ENCODE measurements at regions not wholly inside any gene's neighbourhood (a gene's known extent, or its start where the extent isn't known, plus 50 kb on each side); places are given as distances from the start of the nearest gene placed in this dataset.

- in situ Hi-C loops (cut with MboI; ENCODE audit: low pct_unique_long_range_greater_than_20kb, low sequenced_read_pairs, unreplicated experiment): no loop called here
- DNase-seq (ENCODE audit: low spot score): no peak
- TF ChIP-seq CTCF (IDR thresholded peaks at IDR 0.05; ENCODE audit: extremely low read depth, insufficient read depth, missing control alignments): no peak
Observed at GRCh38 chr21:16427587-16428087, 697.9 kb downstream of the USP25 start.

- no peak for TF ChIP-seq CTCF (IDR thresholded peaks at IDR 0.05; ENCODE audit: extremely low read depth, insufficient read depth, missing control alignments)
- DNase-seq (ENCODE audit: low spot score): no peak
- in situ Hi-C loops (cut with MboI; ENCODE audit: low pct_unique_long_range_greater_than_20kb, low sequenced_read_pairs, unreplicated experiment): no loop called here
Observed at GRCh38 chr21:16437586-16437985, 707.8 kb downstream of the USP25 start.

GRCh38 chr21:16438761-16439160 lies 709.0 kb downstream of the USP25 start:
- in situ Hi-C loops (cut with MboI; ENCODE audit: low pct_unique_long_range_greater_than_20kb, low sequenced_read_pairs, unreplicated experiment): no loop called here
- TF ChIP-seq CTCF (IDR thresholded peaks at IDR 0.05; ENCODE audit: extremely low read depth, insufficient read depth, missing control alignments): no peak

GRCh38 chr21:16441789-16442188 lies 712.0 kb downstream of the USP25 start:
- in situ Hi-C loops (cut with MboI; ENCODE audit: low pct_unique_long_range_greater_than_20kb, low sequenced_read_pairs, unreplicated experiment): no loop called here
- no peak for TF ChIP-seq CTCF (IDR thresholded peaks at IDR 0.05; ENCODE audit: extremely low read depth, insufficient read depth, missing control alignments)
- DNase-seq (ENCODE audit: low spot score): no peak

More at GRCh38 chr21:16438761-16439160, 709.0 kb downstream of the USP25 start:
- no peak for DNase-seq (ENCODE audit: low spot score)

GRCh38 chr21:16454399-16454798 lies 724.6 kb downstream of the USP25 start:
- DNase-seq (ENCODE audit: low spot score): no peak

GRCh38 chr21:16455526-16455925 lies 725.7 kb downstream of the USP25 start:
- no peak for TF ChIP-seq CTCF (IDR thresholded peaks at IDR 0.05; ENCODE audit: extremely low read depth, insufficient read depth, missing control alignments)
- DNase-seq (ENCODE audit: low spot score): no peak
- in situ Hi-C loops (cut with MboI; ENCODE audit: low pct_unique_long_range_greater_than_20kb, low sequenced_read_pairs, unreplicated experiment): no loop called here

More at GRCh38 chr21:16454399-16454798, 724.6 kb downstream of the USP25 start:
- no peak for TF ChIP-seq CTCF (IDR thresholded peaks at IDR 0.05; ENCODE audit: extremely low read depth, insufficient read depth, missing control alignments)
- in situ Hi-C loops (cut with MboI; ENCODE audit: low pct_unique_long_range_greater_than_20kb, low sequenced_read_pairs, unreplicated experiment): no loop called here

GRCh38 chr21:16455978-16456377 lies 726.2 kb downstream of the USP25 start:
- in situ Hi-C loops (cut with MboI; ENCODE audit: low pct_unique_long_range_greater_than_20kb, low sequenced_read_pairs, unreplicated experiment): no loop called here
- no peak for TF ChIP-seq CTCF (IDR thresholded peaks at IDR 0.05; ENCODE audit: extremely low read depth, insufficient read depth, missing control alignments)
- no peak for DNase-seq (ENCODE audit: low spot score)
